AG09309 (cell line): ENCODE measurements at regions not wholly inside any gene's neighbourhood (a gene's known extent, or its start where the extent isn't known, plus 50 kb on each side); places are given as distances from the start of the nearest gene placed in this dataset.

Experiments used
- DNase-seq: peaks from one replicate; pipeline ENCODE4 v3.0.0-alpha.2; 2010; ENCODE audit warnings: low read depth
- H3K4me3 ChIP-seq: 2 replicates; pipeline ENCODE4 v1.5.1; 2011; ENCODE audit warnings: mild to moderate bottlenecking, low read depth, low read length, moderate library complexity; ENCODE audit not compliant: control insufficient read depth
- TF ChIP-seq, protein P1 (sequence below): IDR thresholded peaks from 2 replicates; pipeline ENCODE4 v1.5.1; 2011; ENCODE audit warnings: mild to moderate bottlenecking, low read depth, low read length, inconsistent platforms; ENCODE audit not compliant: insufficient read depth, control insufficient read depth; ENCODE audit errors: missing control alignments

DNA sequence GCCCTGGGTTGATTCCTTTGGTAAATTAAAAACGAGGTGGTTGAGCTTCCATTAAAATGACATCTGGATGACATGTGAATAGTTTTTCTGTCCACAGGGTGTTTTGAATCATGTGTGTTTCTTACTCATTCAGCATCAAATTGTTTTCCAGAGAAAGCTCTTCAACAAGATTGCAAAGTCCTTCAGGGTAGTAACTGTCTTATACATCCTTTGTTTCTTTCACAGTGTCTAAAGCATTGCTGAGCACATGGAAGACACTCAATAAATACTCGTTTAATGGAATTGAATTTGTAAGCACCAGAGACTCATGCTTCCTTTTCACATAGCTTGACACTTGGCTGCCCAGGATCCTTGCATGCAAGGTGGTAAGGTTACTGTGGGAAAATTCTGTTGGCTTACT, 223.1 kb upstream of the CNTN6 start:
- H3K4me3 ChIP-seq = no peak overlapping the region
- TF ChIP-seq, protein P1, sequence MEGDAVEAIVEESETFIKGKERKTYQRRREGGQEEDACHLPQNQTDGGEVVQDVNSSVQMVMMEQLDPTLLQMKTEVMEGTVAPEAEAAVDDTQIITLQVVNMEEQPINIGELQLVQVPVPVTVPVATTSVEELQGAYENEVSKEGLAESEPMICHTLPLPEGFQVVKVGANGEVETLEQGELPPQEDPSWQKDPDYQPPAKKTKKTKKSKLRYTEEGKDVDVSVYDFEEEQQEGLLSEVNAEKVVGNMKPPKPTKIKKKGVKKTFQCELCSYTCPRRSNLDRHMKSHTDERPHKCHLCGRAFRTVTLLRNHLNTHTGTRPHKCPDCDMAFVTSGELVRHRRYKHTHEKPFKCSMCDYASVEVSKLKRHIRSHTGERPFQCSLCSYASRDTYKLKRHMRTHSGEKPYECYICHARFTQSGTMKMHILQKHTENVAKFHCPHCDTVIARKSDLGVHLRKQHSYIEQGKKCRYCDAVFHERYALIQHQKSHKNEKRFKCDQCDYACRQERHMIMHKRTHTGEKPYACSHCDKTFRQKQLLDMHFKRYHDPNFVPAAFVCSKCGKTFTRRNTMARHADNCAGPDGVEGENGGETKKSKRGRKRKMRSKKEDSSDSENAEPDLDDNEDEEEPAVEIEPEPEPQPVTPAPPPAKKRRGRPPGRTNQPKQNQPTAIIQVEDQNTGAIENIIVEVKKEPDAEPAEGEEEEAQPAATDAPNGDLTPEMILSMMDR = no peak
- no peak for DNase-seq

DNA sequence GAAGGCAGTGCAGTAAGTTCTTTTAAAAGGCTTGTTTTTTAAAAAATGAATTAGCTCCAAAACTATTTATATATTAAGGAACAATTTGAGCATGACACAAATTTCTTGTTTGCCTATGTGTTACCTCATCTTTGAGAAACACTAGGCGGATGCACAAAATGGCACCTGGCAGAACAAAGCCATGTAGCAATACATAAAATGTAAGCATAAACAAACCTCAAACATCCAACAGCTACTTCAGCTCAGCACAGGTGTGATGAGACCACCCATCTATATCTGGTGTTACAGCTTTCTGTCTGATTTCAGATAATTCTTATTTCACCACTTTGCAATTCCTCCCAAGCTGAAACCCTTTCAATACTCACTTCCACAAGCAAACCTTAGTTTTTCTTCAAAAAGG, 221.2 kb upstream of the CNTN6 start:
- TF ChIP-seq, protein P1 = no peak
- no peak for DNase-seq
- no peak overlapping the region for H3K4me3 ChIP-seq

DNA sequence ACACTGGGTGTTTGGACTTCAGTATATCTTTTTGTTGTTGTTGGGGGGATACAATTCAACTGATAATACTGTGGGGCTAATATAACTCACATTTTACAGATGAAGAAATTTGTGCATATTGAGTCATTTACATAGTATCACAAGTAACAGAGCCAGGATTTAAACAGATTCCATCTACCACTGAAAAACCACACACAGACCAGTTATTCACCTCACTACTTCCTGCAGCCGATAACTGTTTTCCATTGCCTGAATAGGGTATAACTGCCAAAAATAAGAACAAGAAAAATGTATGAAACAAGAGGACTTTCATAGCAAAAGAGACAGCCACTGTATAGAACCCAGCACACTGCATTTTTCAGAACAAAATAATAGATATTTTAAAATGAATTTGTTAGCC, 215.8 kb upstream of the CNTN6 start:
- TF ChIP-seq, protein P1 = no peak
- no peak for DNase-seq
- H3K4me3 ChIP-seq = no peak overlapping the region

DNA sequence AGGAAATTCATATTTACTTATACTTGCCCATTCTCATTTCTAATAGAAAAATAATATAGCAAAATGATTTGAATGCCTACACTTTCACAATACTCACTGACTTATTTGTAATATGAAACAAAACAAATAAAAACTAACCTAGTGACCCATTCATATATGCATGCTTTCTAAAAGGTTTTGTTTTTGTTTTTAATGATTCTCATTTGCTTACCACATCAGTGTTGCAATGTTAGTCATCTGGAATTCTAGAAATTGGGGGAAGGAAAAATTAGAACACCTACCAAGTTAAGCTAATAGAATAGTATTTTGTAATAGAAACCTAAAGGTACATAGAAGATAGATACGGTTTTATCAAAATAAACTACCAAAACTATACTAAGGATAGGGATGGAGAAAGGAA, 214.1 kb upstream of the CNTN6 start:
- DNase-seq = no peak
- TF ChIP-seq, protein P1 = no peak

DNA sequence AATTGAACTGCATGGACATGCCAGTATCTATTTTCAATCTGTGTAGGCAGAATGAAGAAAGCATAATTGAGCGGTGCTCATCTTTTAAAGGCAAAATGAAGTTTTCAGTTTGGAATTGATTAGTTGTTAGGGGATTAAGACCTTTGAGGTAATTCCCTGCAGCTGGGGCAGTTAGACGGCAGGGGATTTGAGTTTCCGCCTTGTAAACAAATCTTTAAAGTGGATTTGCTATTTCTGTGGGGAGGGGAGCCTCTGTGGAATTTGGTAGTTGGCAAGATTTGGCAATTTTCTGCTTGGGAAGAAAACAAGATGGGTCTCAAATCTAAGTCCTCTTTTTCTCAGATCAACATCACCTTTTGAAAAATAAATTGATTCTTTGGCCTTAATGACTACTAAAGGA, 212.5 kb upstream of the CNTN6 start:
- TF ChIP-seq, protein P1 = no peak
- no peak for DNase-seq
- no peak overlapping the region for H3K4me3 ChIP-seq

More for the DNA sequence above, 214.1 kb upstream of the CNTN6 start:
- H3K4me3 ChIP-seq = no peak overlapping the region

DNA sequence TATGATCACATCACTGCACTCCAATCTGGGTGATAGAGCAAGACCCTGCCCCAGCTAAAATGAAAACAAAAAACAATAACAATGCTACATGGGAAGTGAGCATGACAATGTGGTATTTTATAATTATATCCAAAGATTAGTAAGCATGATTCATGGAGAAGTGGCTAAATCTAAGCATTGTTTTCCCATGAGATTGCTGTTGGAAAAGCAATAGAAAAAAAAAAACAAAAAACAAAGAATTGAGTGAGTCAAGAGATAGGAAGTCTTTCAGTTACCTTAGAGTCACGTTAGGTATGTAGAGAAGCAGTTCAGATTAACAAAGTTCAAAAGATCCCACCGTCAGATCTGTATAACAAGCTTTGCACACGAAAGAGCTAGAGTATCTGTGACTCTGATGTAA, 210.3 kb upstream of the CNTN6 start:
- TF ChIP-seq, protein P1 = no peak
- no peak for DNase-seq
- H3K4me3 ChIP-seq = no peak overlapping the region
